DMS53 (cell line): ENCODE measurements at regions not wholly inside any gene's neighbourhood (a gene's known extent, or its start where the extent isn't known, plus 50 kb on each side); places are given as distances from the start of the nearest gene placed in this dataset.

ENCODE experiments used
- DNase-seq: peaks from one replicate; lab custom pipeline; 2025; lab: John Stamatoyannopoulos, UW

DNA sequence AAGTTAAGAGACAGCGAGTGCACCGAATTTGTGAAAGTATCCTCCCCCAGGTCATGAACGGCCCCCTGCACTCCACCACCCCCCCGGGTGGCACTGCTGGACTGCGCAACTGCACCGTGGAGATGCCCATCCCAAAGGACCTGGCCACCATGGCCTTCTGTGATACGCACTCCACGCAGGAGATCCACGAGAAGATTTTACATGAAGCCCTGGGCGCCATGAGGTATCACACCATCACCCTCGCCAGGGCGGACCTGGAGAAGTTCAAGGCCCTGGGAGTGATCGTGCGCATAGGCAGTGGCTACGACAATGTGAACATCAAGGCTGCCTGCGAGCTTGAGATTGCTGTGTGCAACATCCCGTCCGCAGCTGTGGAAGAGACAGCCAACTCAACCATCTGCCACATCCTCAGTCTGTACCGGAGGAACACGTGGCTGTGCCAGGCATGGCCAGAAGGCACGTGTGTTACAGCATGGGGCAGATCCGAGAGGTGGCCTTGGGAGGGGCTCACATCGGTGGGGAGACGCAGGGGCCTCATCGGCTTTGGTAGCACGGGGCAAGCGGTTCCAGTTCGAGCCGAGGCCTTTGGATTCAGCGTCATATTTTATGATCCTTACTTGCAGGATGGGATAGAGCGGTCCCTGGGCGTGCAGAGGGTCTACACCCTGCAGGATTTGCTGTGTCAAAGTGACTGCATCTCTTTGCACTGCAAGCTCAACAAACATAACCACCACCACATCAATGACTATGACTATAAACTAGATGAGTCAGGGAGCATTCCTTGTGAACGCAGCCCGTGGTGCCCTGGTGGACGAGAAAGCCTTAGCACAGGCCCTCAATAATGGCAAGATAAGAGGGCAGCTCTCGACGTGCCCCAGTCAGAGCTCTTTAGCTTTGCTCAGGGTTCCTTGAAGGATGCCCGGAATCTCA lies 290.8 kb upstream of the MC4R start:
- no peak for DNase-seq

GRCh38 chr18:60664736-60665135 lies 292.2 kb upstream of the MC4R start:
- no peak for DNase-seq

- no peak for DNase-seq
Observed at GRCh38 chr18:60667016-60667415, 294.4 kb upstream of the MC4R start.

GRCh38 chr18:60668583-60668982 lies 296.0 kb upstream of the MC4R start:
- DNase-seq, result peak; percentile 45

- DNase-seq, result no peak
Observed at GRCh38 chr18:60669938-60670337, 297.4 kb upstream of the MC4R start.

DNA sequence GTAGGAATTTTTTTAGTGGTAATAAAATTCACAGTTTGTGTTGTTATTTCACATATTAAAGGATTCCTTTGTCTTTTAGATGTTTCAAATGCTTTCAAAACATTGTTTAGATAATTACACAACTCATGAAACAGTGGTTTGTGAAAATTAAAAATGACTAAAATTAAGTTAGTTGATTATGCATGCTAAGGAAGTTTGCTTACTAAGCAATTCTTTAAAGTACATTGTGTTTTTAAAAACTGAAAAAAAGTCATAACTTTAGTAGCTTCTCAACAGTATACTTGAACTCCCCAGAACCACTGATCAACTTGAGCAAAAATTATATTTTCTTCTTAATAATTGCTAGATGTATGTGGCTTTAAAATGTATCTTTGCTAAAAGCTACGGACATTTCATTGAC lies 298.4 kb upstream of the MC4R start:
- no peak for DNase-seq

GRCh38 chr18:60675126-60675525 lies 302.6 kb upstream of the MC4R start:
- peak; percentile 34 for DNase-seq

GRCh38 chr18:60675801-60676200 lies 303.2 kb upstream of the MC4R start:
- DNase-seq, result peak; percentile 98

- DNase-seq, result peak; percentile 39
Observed at GRCh38 chr18:60676815-60677214, 304.2 kb upstream of the MC4R start.

DNA sequence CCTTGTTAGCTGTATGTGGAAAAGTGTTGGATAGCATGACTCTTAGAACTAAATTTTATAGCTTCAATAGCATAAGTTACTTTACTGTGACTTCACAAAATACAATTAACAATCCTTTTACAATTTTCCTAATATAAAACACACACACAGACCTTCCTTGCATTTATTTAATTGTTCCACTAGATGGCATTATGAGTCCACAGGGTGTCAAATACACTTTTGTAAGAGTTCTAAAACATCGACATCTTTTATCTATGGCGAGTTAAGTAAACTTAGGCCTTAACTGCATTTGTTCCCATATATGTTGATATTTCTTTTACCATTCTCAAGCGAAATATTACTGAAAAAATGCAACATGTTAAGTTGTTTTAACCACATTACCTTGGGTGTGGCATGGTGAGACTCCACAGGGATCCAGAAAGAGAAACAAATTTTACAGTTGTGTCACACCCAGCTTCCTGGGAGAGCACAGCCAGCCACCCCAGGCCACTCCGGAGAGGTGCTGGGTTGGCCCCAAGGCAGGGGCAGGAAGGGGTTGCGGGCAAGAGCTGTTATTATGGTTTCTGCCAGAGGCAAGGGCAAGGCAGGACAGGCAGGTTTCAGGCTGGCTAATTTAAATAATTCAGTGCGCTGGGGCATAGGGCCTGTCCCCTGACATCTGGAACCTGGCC lies 312.4 kb upstream of the MC4R start:
- peak; percentile 77 for DNase-seq

DNA sequence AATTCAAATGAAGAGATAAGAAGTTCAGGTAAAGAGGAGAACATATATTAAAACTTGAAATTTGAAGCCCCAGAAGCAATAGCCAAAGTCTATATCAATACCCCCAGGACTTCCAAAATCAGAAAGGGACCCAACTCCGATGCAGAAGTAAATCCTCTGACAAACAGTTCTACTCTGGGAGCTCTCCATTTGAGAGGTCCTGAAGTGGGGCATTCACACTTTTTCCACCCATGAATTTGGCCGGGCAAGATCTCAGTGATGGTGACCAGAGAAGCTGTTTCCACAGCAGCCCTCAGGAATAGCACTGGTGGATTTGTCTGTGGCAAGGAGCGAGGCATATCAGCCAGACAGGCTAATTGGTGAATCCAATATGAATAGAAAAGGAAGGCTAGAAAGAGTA lies 313.6 kb upstream of the MC4R start:
- DNase-seq, result no peak

DNA sequence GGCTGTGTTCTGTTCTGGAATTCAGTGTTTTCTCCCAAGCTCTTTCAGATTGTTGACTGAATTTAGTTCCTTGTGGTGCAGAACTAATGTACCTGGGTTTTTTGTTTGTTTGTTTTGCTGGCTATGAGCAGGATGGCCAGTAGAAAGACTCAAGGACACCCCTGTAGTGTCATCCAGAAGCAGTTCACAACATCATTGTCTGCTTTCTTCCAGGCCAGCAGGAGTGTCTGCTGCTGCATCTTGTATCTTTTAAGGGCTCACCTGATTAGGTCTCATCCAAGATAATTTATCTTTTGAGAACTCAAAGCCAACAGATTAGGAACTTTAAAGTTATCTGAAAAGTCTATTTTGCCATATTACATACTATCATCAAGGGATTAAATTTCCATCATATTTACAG lies 318.5 kb upstream of the MC4R start:
- DNase-seq, result no peak

GRCh38 chr18:60693426-60693825 lies 320.9 kb upstream of the MC4R start:
- DNase-seq, result peak; percentile 41

DNA sequence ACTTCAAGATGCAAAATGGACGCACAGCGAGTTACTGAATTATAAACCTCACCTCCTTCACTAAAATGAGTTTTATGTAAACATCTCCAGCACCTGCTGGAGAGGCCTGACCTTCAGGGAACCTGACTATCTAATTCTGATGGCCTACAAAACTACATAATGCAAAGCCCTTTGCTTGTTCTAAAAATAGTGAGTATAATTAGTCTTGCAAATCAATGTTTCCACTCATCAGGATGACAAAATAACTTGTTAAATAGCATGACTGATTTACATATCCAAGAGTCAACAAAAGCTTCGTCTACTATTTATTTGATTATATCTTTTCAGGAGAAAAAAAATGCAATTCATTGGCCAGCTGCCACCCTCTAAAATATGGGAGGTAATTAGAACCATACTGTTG lies 326.3 kb upstream of the MC4R start:
- peak; percentile 62 for DNase-seq

- DNase-seq, result no peak
Observed at GRCh38 chr18:60722742-60723141, 350.2 kb upstream of the MC4R start.

- DNase-seq, result no peak
Observed at GRCh38 chr18:60732143-60732542, 359.6 kb upstream of the MC4R start.

- no peak for DNase-seq
Observed at GRCh38 chr18:60739212-60739611, 366.6 kb upstream of the MC4R start.

DNA sequence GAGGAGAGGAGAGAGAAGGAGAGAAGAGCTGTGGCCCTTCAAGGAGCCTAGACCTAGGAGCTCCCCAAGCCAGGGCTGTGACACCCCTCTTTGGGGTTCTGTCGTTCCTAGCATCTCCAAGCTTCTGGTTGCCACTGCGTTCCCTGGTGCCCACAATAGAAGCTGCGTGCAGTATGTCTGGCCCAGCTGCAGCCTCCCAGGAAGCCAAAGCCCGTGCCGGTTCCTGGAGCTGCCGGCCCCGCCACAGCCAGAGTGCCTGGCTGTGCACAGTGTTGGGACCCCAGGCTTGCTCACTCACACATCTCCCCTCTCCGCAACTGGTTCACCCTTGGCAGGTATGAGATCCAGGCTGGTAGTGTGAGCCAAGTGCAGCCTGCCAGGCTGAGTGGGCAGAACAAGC lies 367.7 kb upstream of the MC4R start:
- no peak for DNase-seq

GRCh38 chr18:60746491-60746890 lies 373.9 kb upstream of the MC4R start:
- DNase-seq, result no peak

DNA sequence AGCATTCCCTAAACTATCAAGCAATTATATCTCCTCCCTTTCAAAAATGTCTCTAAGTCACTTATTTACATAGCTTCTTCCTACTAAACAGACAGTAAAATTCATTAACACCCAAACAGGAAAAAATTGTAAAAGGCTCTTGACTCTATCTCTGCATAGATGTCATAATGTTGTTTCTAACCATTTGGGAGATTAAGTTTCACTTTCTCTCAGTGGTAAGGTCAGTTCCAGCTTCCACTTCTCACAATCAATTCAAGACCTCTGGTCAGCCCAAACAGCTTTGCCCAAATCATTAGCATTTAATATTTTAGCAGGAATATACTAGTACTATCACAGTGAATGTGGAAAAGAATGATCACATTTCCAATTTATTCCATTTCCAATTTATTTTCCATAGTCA lies 374.3 kb upstream of the MC4R start:
- no peak for DNase-seq

DNA sequence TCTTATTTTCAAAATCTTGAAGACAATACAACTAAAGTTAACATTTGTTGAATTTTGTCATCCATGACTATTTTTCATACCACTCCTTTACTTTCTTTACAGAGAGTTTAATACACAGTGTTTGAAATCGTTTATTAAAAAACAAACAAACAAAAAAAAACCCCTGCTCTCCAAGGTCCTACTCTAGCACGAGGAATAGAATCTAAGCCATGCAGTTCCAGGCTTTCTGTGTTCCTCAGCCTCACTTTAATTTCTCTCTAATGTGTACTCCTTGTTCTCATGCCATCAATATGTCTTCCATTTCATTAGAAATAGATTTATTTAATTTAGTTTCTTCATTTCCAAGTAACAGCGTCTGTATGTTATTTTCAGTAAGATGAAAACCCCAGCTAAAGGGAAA lies 381.2 kb upstream of the MC4R start:
- no peak for DNase-seq

GRCh38 chr18:60754413-60755009 lies 381.9 kb upstream of the MC4R start:
- no peak for DNase-seq

GRCh38 chr18:60755134-60755533 lies 382.6 kb upstream of the MC4R start:
- peak; percentile 18 for DNase-seq
